GM23338 (cell line): ENCODE measurements at regions not wholly inside any gene's neighbourhood (a gene's known extent, or its start where the extent isn't known, plus 50 kb on each side); places are given as distances from the start of the nearest gene placed in this dataset.

Experiments used
- ATAC-seq: fragments of 200-7000 bp; cut with Tn5 transposase; 3 replicates; pipeline ENCODE4 v1.9.1; 2020
- DNase-seq: peaks from one replicate; pipeline ENCODE4 v3.0.0-alpha.2; 2015; ENCODE audit warnings: low spot score
- H2AFZ ChIP-seq: fragments of 200-600 bp; sonication (generic); 2 replicates; pipeline ENCODE4 v1.8.0; 2016; ENCODE audit warnings: antibody characterized with exemption, mild to moderate bottlenecking, moderate library complexity
- H3F3A ChIP-seq: fragments of 200-600 bp; sonication (generic); replicated peaks from 2 replicates; pipeline ENCODE4 v1.8.0; 2017; ENCODE audit warnings: antibody characterized with exemption, mixed run types, low read depth
- H3K27ac ChIP-seq: fragments of 200-600 bp; sonication (generic); 2 replicates; pipeline ENCODE4 v1.6.1; 2016; ENCODE audit warnings: low read depth
- H3K27me3 ChIP-seq: fragments of 200-600 bp; sonication (generic); 2 replicates; pipeline ENCODE4 v1.8.0; 2016; ENCODE audit warnings: mild to moderate bottlenecking, mixed run types, moderate library complexity; ENCODE audit not compliant: insufficient read depth
- H3K36me3 ChIP-seq: fragments of 200-600 bp; sonication (generic); 2 replicates; pipeline ENCODE4 v1.8.0; 2016; ENCODE audit warnings: mild to moderate bottlenecking; ENCODE audit not compliant: insufficient read depth
- H3K4me1 ChIP-seq: fragments of 200-600 bp; sonication (generic); 2 replicates; pipeline ENCODE4 v1.8.0; 2016; ENCODE audit warnings: mild to moderate bottlenecking, moderate library complexity; ENCODE audit not compliant: insufficient read depth
- H3K4me2 ChIP-seq: fragments of 200-600 bp; sonication (generic); 2 replicates; pipeline ENCODE4 v1.7.1; 2017; ENCODE audit warnings: mixed run types
- H3K4me3 ChIP-seq: fragments of 200-600 bp; sonication (generic); 2 replicates; pipeline ENCODE4 v1.6.1; 2016; ENCODE audit warnings: mixed run types
- H3K79me2 ChIP-seq: fragments of 200-600 bp; sonication (generic); replicated peaks from 2 replicates; pipeline ENCODE4 v1.8.0; 2017; ENCODE audit warnings: mild to moderate bottlenecking; ENCODE audit not compliant: insufficient read depth
- H3K9me2 ChIP-seq: fragments of 200-600 bp; sonication (generic); 2 replicates; pipeline ENCODE4 v1.8.0; 2017; ENCODE audit not compliant: insufficient read depth
- H4K20me1 ChIP-seq: fragments of 200-600 bp; sonication (generic); replicated peaks from 2 replicates; pipeline ENCODE4 v1.8.0; 2017; ENCODE audit warnings: mild to moderate bottlenecking; ENCODE audit not compliant: insufficient read depth
- H3K27ac Mint-ChIP-seq: 2 replicates; pipeline ENCODE4 v1.8.0; 2020; ENCODE audit warnings: inconsistent platforms, mild to moderate bottlenecking, moderate library complexity, mixed read lengths
- H3K27me3 Mint-ChIP-seq: 3 replicates; pipeline ENCODE4 v1.8.0; 2022; ENCODE audit warnings: low read depth, mild to moderate bottlenecking, moderate library complexity, mixed read lengths, inconsistent platforms; ENCODE audit not compliant: insufficient read depth, poor library complexity
- H3K36me3 Mint-ChIP-seq: 3 replicates; pipeline ENCODE4 v1.8.0; 2021; ENCODE audit warnings: low read depth, mild to moderate bottlenecking, inconsistent platforms, moderate library complexity, mixed read lengths
- H3K4me1 Mint-ChIP-seq: 3 replicates; pipeline ENCODE4 v1.8.0; 2020; ENCODE audit warnings: mild to moderate bottlenecking, inconsistent platforms, mixed read lengths
- H3K4me3 Mint-ChIP-seq: 3 replicates; pipeline ENCODE4 v1.8.0; 2021; ENCODE audit warnings: moderate library complexity, mild to moderate bottlenecking, inconsistent platforms, mixed read lengths
- H3K9me3 Mint-ChIP-seq: 3 replicates; pipeline ENCODE4 v1.8.0; 2020; ENCODE audit warnings: moderate library complexity, mild to moderate bottlenecking, inconsistent platforms, mixed read lengths
- EZH2phosphoT487 ChIP-seq: fragments of 200-600 bp; sonication (generic); IDR thresholded peaks from one replicate; pipeline ENCODE4 v1.8.1; 2018; ENCODE audit warnings: antibody characterized with exemption; ENCODE audit not compliant: unreplicated experiment
- POLR2AphosphoS5 ChIP-seq: IDR thresholded peaks from 2 replicates; pipeline ENCODE4 v1.6.1; 2016; ENCODE audit warnings: antibody characterized with exemption, low read depth
- TF ChIP-seq, protein P1 (sequence below), 2 experiments: fragments of 200-600 bp in 1 of 2; sonication (generic) in 1 of 2; conservative IDR thresholded peaks; 2 replicates each; pipeline versions ENCODE4 v1.5.1 to v1.6.1; 2016 to 2017; ENCODE audit warnings: antibody characterized with exemption in 2 of 2, low read depth in 2 of 2, mild to moderate bottlenecking in 2 of 2, moderate library complexity in 1 of 2
- TF ChIP-seq, protein P2 (sequence below): fragments of 250-450 bp; sonication (Bioruptor Pico); IDR thresholded peaks from 2 replicates; pipeline ENCODE4 v1.5.0; 2020; ENCODE audit warnings: mild to moderate bottlenecking, moderate library complexity

DNA sequence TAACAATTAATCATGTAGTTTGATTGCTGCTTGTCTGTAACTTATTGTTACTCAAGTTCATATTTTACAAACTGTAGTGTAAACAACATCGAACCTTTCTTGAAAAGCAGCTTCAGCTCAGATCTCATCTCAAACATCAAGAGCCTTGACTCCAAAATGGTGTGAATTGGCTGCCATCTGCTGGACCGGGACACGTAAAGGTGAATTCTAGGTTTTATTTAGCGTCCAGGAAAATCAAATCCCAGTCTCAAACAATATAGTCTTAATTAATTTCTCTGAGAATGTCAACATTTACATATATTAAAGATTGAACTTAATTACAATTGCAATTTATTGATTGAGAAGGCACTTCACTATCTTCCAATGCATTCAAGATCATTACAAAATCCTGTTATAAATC is 453.0 kb downstream of the GALR1 start:
- H3K36me3 ChIP-seq: no peaks in the 10 kb centered on the region
- DNase-seq: peak; percentile 64
- 0 out of 3 replicates have a peak, but pooled peaks have one; percentile 25 for ATAC-seq

More for the DNA sequence above, 453.0 kb downstream of the GALR1 start:
- TF ChIP-seq POLR2AphosphoS5: no peak
- TF ChIP-seq, protein P1, sequence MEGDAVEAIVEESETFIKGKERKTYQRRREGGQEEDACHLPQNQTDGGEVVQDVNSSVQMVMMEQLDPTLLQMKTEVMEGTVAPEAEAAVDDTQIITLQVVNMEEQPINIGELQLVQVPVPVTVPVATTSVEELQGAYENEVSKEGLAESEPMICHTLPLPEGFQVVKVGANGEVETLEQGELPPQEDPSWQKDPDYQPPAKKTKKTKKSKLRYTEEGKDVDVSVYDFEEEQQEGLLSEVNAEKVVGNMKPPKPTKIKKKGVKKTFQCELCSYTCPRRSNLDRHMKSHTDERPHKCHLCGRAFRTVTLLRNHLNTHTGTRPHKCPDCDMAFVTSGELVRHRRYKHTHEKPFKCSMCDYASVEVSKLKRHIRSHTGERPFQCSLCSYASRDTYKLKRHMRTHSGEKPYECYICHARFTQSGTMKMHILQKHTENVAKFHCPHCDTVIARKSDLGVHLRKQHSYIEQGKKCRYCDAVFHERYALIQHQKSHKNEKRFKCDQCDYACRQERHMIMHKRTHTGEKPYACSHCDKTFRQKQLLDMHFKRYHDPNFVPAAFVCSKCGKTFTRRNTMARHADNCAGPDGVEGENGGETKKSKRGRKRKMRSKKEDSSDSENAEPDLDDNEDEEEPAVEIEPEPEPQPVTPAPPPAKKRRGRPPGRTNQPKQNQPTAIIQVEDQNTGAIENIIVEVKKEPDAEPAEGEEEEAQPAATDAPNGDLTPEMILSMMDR (conservative IDR thresholded peaks at IDR 0.05; ENCODE audit: low read depth in 2 of 2): peak; percentile 62 to 72
- TF ChIP-seq, protein P2, sequence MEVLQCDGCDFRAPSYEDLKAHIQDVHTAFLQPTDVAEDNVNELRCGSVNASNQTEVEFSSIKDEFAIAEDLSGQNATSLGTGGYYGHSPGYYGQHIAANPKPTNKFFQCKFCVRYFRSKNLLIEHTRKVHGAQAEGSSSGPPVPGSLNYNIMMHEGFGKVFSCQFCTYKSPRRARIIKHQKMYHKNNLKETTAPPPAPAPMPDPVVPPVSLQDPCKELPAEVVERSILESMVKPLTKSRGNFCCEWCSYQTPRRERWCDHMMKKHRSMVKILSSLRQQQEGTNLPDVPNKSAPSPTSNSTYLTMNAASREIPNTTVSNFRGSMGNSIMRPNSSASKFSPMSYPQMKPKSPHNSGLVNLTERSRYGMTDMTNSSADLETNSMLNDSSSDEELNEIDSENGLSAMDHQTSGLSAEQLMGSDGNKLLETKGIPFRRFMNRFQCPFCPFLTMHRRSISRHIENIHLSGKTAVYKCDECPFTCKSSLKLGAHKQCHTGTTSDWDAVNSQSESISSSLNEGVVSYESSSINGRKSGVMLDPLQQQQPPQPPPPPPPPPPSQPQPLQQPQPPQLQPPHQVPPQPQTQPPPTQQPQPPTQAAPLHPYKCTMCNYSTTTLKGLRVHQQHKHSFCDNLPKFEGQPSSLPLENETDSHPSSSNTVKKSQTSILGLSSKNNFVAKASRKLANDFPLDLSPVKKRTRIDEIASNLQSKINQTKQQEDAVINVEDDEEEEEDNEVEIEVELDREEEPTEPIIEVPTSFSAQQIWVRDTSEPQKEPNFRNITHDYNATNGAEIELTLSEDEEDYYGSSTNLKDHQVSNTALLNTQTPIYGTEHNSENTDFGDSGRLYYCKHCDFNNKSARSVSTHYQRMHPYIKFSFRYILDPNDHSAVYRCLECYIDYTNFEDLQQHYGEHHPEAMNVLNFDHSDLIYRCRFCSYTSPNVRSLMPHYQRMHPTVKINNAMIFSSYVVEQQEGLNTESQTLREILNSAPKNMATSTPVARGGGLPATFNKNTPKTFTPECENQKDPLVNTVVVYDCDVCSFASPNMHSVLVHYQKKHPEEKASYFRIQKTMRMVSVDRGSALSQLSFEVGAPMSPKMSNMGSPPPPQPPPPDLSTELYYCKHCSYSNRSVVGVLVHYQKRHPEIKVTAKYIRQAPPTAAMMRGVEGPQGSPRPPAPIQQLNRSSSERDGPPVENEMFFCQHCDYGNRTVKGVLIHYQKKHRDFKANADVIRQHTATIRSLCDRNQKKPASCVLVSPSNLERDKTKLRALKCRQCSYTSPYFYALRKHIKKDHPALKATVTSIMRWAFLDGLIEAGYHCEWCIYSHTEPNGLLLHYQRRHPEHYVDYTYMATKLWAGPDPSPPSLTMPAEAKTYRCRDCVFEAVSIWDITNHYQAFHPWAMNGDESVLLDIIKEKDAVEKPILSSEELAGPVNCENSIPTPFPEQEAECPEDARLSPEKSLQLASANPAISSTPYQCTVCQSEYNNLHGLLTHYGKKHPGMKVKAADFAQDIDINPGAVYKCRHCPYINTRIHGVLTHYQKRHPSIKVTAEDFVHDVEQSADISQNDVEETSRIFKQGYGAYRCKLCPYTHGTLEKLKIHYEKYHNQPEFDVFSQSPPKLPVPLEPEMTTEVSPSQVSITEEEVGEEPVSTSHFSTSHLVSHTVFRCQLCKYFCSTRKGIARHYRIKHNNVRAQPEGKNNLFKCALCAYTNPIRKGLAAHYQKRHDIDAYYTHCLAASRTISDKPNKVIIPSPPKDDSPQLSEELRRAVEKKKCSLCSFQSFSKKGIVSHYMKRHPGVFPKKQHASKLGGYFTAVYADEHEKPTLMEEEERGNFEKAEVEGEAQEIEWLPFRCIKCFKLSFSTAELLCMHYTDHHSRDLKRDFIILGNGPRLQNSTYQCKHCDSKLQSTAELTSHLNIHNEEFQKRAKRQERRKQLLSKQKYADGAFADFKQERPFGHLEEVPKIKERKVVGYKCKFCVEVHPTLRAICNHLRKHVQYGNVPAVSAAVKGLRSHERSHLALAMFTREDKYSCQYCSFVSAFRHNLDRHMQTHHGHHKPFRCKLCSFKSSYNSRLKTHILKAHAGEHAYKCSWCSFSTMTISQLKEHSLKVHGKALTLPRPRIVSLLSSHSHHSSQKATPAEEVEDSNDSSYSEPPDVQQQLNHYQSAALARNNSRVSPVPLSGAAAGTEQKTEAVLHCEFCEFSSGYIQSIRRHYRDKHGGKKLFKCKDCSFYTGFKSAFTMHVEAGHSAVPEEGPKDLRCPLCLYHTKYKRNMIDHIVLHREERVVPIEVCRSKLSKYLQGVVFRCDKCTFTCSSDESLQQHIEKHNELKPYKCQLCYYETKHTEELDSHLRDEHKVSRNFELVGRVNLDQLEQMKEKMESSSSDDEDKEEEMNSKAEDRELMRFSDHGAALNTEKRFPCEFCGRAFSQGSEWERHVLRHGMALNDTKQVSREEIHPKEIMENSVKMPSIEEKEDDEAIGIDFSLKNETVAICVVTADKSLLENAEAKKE (CRISPR knock-in tag): no peak
- no peak for TF ChIP-seq EZH2phosphoT487
- Histone ChIP-seq H2AFZ (no peak overlapping the region), H3K9me2 (no peaks in the 10 kb centered on the region), H3K4me3 (no peak overlapping the region), H3K27me3 (no peaks in the 10 kb centered on the region), H3K4me1 (no peaks in the 10 kb centered on the region), H3K4me2 (no peak overlapping the region), H3K27ac (no peak overlapping the region), H3F3A (no peaks in the 10 kb centered on the region), H4K20me1 (no peaks in the 10 kb centered on the region), H3K79me2 (no peaks in the 10 kb centered on the region)
- H3K27ac Mint-ChIP-seq: no peak overlapping the region
- H3K27me3 Mint-ChIP-seq: no peaks in the 10 kb centered on the region
- H3K36me3 Mint-ChIP-seq: no peaks in the 10 kb centered on the region
- H3K4me1 Mint-ChIP-seq: no peaks in the 10 kb centered on the region
- no peak overlapping the region for H3K4me3 Mint-ChIP-seq
- H3K9me3 Mint-ChIP-seq: peaks cover 21% of the 10 kb centered on the region
